Adrenal gland (tissue), 5 donors: ENCODE measurements at regions not wholly inside any gene's neighbourhood (a gene's known extent, or its start where the extent isn't known, plus 50 kb on each side); places are given as distances from the start of the nearest gene placed in this dataset.
"Not testable (repeated sequence)": the region's sequence is repeated elsewhere in the genome, so short reads cannot be mapped to it uniquely, and the experiment has no call there.

Source experiments
- CTCF ChIP-seq, 6 experiments: fragments of 450-650 bp in 4 of 6; fragments of 200-600 bp in 2 of 6; sonication (generic) in 1 of 6; IDR thresholded peaks; 1 replicate in 5 of 6; 2 replicates in 1 of 6; pipeline versions ENCODE4 v1.5.1 to v1.8.0; 2016 to 2021; ENCODE audit warnings: antibody characterized with exemption in 6 of 6, mild to moderate bottlenecking in 2 of 6, moderate library complexity in 1 of 6
- POLR2A ChIP-seq, 2 donors: fragments of 450-650 bp; IDR thresholded peaks; one replicate each; pipeline ENCODE4 v1.6.1; 2017; ENCODE audit warnings: antibody characterized with exemption in 2 of 2, mild to moderate bottlenecking in 2 of 2, moderate library complexity in 1 of 2
- donor health status: DM: no; HTN: no; CAD: no.

- peak in 1 of 6 experiments; percentile 41 for TF ChIP-seq CTCF (IDR thresholded peaks at IDR 0.05)
- not testable (repeated sequence) for TF ChIP-seq POLR2A (IDR thresholded peaks at IDR 0.05)
These were observed 203.9 kb downstream of the SPATA31A1 start for GRCh38 chr9:39559384-39559783.
